ENCODE measurements at regions not wholly inside any gene's neighbourhood (a gene's known extent, or its start where the extent isn't known, plus 50 kb on each side); places are given as distances from the start of the nearest gene placed in this dataset.

GRCh38 chr2:129904532-129905446 is 74.7 kb upstream of the RAB6C start:
- no peak for DNase-seq

- no peak for DNase-seq
Measured at GRCh38 chr2:129905664-129906081, 73.8 kb upstream of the RAB6C start.

GRCh38 chr2:129906139-129906860 is 73.2 kb upstream of the RAB6C start:
- no peak for DNase-seq

- no peak for DNase-seq
Measured at GRCh38 chr2:129906861-129907235, 72.6 kb upstream of the RAB6C start.

GRCh38 chr2:129907256-129907998 is 72.0 kb upstream of the RAB6C start:
- DNase-seq: no peak

- DNase-seq: no peak
Measured at GRCh38 chr2:129908721-129909373, 70.6 kb upstream of the RAB6C start.

GRCh38 chr2:129909651-129910418 is 69.6 kb upstream of the RAB6C start:
- DNase-seq: no peak

DNA sequence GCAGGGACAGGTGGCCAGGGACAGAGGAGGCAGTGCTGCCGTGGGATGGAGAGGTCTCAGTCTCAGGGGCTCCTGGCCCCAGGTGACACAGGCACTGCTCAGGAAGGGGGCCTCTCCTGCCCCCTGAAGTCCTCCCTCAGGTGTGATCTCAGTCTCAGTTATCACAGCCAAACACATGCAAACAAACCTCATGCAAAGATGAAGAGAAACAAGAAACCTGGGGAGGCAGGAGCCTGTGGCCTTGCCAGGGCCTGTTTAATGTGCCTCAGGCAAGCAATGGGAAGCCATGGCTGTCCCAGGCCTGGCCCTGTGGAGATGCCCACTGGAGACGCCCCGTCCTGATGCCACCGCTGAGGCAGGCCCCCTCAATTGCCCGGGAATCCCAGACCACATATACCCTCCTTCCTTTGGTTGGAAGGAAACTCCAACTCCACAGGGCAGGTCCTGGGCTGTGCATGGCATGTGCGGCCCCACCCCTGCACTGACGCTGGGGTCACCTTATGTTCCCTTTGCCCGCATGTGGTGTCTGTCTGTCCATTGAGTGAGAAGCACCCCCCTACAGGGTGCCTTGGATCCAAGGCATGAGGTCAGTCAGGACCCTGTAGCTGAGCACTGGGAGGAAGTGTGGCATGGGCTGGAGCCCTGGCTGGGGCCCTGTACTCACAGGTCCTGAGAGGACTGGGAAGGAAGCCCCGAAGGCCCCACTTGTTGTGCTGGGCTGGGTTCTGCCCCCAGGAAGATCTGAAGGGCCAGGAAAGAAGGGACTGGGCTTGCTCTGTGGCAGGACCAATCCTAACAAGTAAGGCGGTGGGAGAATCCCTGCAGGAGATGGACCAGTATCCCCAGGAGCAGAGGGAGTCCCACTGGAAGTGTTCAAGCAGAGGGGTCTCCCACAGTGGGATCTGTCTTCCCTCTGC is 68.8 kb upstream of the RAB6C start:
- DNase-seq: no peak

DNA sequence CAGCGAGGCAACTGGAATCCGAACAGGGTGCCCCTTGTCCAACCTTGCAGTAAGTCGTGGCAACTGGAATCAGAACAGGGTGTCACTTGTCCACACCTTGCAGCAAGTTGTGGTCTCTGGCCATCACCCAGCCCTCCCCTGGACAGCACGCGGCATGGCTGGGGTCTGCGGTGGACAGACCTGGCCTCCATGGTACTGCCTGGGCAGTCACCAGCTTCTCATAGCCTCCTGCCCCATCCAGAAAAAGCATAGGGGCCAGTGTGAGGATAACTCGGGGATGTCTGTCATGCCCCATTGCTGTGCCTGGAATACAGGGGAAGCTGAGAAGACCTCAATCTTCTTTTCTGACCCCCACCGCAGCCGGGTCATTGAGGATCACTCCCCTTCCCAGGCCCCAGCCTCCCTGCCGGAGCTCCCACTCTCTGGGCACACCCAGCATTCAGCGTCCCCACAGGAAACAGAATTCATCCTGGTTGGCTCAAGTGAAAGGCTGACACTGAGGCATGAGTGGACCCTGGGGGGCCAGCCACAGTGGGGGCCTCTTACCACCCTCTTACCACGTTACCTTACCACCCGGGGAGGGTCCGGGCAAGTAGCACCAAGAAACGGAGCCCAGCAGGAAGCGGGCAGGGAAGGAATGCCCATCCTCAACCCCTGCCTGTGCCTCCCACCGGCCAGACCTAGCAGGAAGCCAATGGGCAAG is 68.0 kb upstream of the RAB6C start:
- no peak for DNase-seq

- DNase-seq: no peak
Measured at GRCh38 chr2:129912066-129912820, 67.2 kb upstream of the RAB6C start.

DNA sequence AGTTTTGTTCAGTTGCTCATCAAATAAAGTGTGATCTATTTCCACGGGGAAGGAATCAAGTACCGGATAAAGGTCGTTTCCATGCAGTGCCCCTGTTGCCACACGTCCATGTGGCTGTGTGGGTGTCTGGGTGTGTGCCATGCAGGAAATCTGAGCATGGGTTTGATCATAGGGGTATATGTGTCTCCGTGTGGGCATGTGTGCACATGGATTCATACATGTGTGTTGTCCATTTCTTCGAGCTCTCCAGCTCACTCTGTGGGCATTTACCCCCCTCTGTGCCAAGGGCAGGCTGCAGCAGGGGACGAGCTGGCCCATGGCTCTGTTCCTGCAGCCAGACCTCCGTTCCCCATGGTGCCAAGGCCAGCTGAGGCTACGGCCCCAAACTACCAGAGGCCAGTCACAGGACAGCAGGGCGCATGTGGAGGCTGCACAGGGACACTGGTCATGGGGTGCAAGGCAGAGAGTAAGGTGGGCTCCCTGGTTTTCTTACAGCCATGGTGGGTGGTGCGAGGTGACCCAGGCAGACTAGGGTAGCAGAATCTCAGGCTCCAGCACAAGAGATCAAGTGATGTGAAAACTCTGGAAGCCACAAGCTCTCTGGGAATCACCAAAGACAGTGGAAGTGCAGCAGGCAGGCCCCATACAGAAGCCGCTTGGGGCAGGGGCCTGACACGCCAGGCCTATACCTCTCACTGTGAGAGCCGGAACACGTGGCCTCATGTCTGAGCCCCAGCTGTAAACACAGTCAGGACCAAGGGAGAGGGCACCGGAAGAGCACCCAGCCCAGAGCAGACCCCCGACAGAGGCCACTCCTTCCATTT is 66.4 kb upstream of the RAB6C start:
- DNase-seq: no peak

DNA sequence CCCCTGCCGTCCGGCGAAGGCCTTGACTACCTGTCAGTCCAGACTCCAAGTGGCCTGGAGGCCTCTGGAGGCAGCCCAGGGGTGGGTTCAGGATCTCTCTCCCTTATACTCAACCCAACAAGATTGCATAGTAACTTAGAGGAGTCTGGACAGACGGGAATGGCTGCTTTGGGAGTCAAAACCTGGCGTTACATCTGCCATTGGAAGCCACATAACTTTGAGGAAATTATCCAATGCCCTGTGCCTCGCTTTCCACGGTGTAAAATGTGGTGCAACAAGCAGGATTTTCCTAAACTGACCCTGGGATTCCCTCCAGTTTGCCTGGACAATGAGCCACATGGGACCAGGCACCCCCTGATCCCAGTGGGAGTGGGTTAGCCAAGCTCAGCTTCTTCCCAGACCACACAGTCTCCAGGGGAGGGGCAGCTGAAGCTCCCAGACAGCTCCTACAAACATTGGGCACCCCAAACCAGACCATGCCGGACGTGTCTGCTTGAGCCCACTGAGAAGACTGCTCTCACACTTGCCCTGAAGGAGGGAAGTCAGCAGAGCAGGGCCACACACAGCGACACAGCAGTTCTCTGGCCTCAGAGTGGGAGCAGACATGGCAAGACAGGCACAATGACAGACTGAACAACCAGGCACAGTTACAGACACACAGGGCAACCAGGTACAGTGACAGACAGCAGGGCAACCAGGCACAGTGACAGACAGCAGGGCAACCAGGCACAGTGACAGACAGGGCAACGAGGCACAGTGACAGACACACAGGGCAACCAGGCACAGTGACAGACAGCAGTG is 65.6 kb upstream of the RAB6C start:
- no peak for DNase-seq

GRCh38 chr2:129914538-129915302 is 64.7 kb upstream of the RAB6C start:
- no peak for DNase-seq

DNA sequence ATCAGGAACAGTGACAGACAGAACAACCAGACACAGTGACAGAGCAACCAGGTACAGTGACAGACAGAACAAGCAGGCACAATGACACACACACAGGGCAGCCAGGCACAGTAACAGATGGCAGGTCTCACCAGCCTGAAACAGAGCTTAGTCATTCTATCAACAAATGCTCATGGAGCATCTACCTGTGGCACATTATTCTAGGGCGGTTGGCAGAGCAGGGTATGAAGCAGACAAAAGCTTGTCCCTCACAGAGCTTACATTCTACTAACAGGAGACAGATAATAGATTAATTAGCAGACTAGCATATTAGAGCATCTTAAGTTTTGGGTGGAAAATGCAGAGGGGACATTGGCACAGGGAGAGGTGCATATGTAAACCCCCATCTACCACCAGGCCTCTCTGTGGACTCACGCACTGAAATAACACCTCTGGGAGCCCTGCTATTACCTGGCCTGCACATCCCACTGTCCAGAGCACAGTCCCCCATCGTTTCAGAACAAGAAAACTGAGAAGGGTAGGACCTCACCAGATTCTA is 64.1 kb upstream of the RAB6C start:
- DNase-seq: no peak

- DNase-seq: no peak
Measured at GRCh38 chr2:129918604-129919003, 60.9 kb upstream of the RAB6C start.

DNA sequence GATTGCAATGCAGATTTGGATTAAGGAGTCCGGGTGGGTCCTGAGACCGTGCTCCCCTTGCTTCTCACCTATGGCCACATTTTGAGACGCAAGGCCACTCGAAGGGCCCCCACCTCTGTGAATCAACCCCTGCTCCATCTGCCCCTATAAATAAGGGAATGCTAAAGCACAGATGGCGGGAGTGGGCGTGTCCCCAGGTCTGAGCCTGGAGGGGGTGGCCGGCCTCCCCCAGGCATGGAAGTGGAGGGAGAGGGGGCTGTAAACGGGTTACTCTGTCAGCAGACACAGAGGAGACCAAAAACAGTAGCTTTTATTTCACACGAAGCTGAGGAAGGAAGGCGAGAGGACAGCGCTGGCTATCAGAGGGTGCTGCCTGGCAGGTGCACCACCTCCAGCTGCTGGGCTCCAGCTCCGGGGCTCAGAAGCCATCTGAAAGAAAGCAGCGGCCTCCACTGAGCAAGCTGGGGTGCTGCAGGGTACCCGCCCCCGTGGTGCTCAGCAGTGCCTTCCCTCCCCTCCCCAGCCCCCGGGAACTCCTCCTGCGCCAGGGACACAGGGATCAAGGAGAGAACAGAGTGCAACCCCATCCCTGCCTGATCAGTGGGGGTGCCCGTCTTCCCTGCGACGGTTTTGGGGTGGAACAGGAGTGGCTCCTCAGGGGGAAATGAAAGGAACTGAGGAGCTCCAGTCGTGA is 56.7 kb upstream of the RAB6C start:
- DNase-seq: no peak
